ENCODE measurements at regions not wholly inside any gene's neighbourhood (a gene's known extent, or its start where the extent isn't known, plus 50 kb on each side); places are given as distances from the start of the nearest gene placed in this dataset.

- Histone ChIP-seq H3F3A (ENCODE audit: control insufficient read depth, insufficient read depth) (no peaks in the 10 kb centered on the region), H3K4me2 (ENCODE audit: low read length) (no peak overlapping the region), H3K4me3 (ENCODE audit: low read length) (no peak overlapping the region), H3K27ac (ENCODE audit: low read depth, low read length) (no peak overlapping the region), H3K27me3 (ENCODE audit: control insufficient read depth, low read length) (no peaks in the 10 kb centered on the region), H3K9me3 (ENCODE audit: control insufficient read depth, insufficient read depth, low read length) (no peaks in the 10 kb centered on the region), H3K36me3 (ENCODE audit: control insufficient read depth, low read length) (no peaks in the 10 kb centered on the region), H3K9me2 (replicated peaks; ENCODE audit: control insufficient read depth, low read length) (no peaks in the 10 kb centered on the region), H3K79me2 (ENCODE audit: control insufficient read depth, low read length) (no peaks in the 10 kb centered on the region), H3K4me1 (ENCODE audit: control insufficient read depth, low read length) (no peaks in the 10 kb centered on the region), H4K20me1 (ENCODE audit: control insufficient read depth, insufficient read depth, low read depth, low read length) (no peaks in the 10 kb centered on the region)
- no peak for TF ChIP-seq CTCF (IDR thresholded peaks at IDR 0.05; ENCODE audit: low read depth, low read length, poor library complexity, severe bottlenecking)
- TF ChIP-seq EZH2phosphoT487 (IDR thresholded peaks at IDR 0.05; ENCODE audit: borderline replicate concordance, low read length) = no peak
Observed at GRCh38 chr5:121424976-121425375, 426.7 kb upstream of the FTMT start.

- Histone ChIP-seq H3K79me2 (ENCODE audit: control insufficient read depth, low read length) (no peaks in the 10 kb centered on the region), H4K20me1 (ENCODE audit: control insufficient read depth, insufficient read depth, low read depth, low read length) (no peaks in the 10 kb centered on the region), H3K27me3 (ENCODE audit: control insufficient read depth, low read length) (no peaks in the 10 kb centered on the region), H3K4me1 (ENCODE audit: control insufficient read depth, low read length) (no peaks in the 10 kb centered on the region), H3F3A (ENCODE audit: control insufficient read depth, insufficient read depth) (no peaks in the 10 kb centered on the region), H3K4me2 (ENCODE audit: low read length) (no peak overlapping the region), H3K36me3 (ENCODE audit: control insufficient read depth, low read length) (no peaks in the 10 kb centered on the region), H3K9me2 (replicated peaks; ENCODE audit: control insufficient read depth, low read length) (no peaks in the 10 kb centered on the region), H3K4me3 (ENCODE audit: low read length) (no peak overlapping the region), H3K27ac (ENCODE audit: low read depth, low read length) (no peak overlapping the region), H3K9me3 (ENCODE audit: control insufficient read depth, insufficient read depth, low read length) (no peaks in the 10 kb centered on the region)
- TF ChIP-seq CTCF (IDR thresholded peaks at IDR 0.05; ENCODE audit: low read depth, low read length, poor library complexity, severe bottlenecking) (no peak), EZH2phosphoT487 (IDR thresholded peaks at IDR 0.05; ENCODE audit: borderline replicate concordance, low read length) (no peak)
Observed at GRCh38 chr5:121426153-121426552, 425.5 kb upstream of the FTMT start.

GRCh38 chr5:121429761-121430160 lies 421.9 kb upstream of the FTMT start:
- Histone ChIP-seq H3F3A (ENCODE audit: control insufficient read depth, insufficient read depth) (no peaks in the 10 kb centered on the region), H3K4me3 (ENCODE audit: low read length) (no peak overlapping the region), H3K27ac (ENCODE audit: low read depth, low read length) (no peak overlapping the region), H3K9me3 (ENCODE audit: control insufficient read depth, insufficient read depth, low read length) (no peaks in the 10 kb centered on the region), H4K20me1 (ENCODE audit: control insufficient read depth, insufficient read depth, low read depth, low read length) (no peaks in the 10 kb centered on the region), H3K36me3 (ENCODE audit: control insufficient read depth, low read length) (no peaks in the 10 kb centered on the region), H3K27me3 (ENCODE audit: control insufficient read depth, low read length) (no peaks in the 10 kb centered on the region), H3K4me2 (ENCODE audit: low read length) (no peak overlapping the region), H3K4me1 (ENCODE audit: control insufficient read depth, low read length) (no peaks in the 10 kb centered on the region), H3K79me2 (ENCODE audit: control insufficient read depth, low read length) (no peaks in the 10 kb centered on the region), H3K9me2 (replicated peaks; ENCODE audit: control insufficient read depth, low read length) (no peaks in the 10 kb centered on the region)
- TF ChIP-seq EZH2phosphoT487 (IDR thresholded peaks at IDR 0.05; ENCODE audit: borderline replicate concordance, low read length) = no peak
- no peak for TF ChIP-seq CTCF (IDR thresholded peaks at IDR 0.05; ENCODE audit: low read depth, low read length, poor library complexity, severe bottlenecking)

- no peaks in the 10 kb centered on the region for H3K79me2 ChIP-seq (ENCODE audit: control insufficient read depth, low read length)
- H3K4me2 ChIP-seq (ENCODE audit: low read length) = no peak overlapping the region
- no peaks in the 10 kb centered on the region for H3F3A ChIP-seq (ENCODE audit: control insufficient read depth, insufficient read depth)
- no peaks in the 10 kb centered on the region for H3K36me3 ChIP-seq (ENCODE audit: control insufficient read depth, low read length)
- no peak overlapping the region for H3K27ac ChIP-seq (ENCODE audit: low read depth, low read length)
- no peak overlapping the region for H3K4me3 ChIP-seq (ENCODE audit: low read length)
- no peaks in the 10 kb centered on the region for H3K27me3 ChIP-seq (ENCODE audit: control insufficient read depth, low read length)
- H3K9me2 ChIP-seq (replicated peaks; ENCODE audit: control insufficient read depth, low read length) = no peaks in the 10 kb centered on the region
- H3K9me3 ChIP-seq (ENCODE audit: control insufficient read depth, insufficient read depth, low read length) = no peaks in the 10 kb centered on the region
- TF ChIP-seq CTCF (IDR thresholded peaks at IDR 0.05; ENCODE audit: low read depth, low read length, poor library complexity, severe bottlenecking) = no peak
- no peak for TF ChIP-seq EZH2phosphoT487 (IDR thresholded peaks at IDR 0.05; ENCODE audit: borderline replicate concordance, low read length)
- no peaks in the 10 kb centered on the region for H4K20me1 ChIP-seq (ENCODE audit: control insufficient read depth, insufficient read depth, low read depth, low read length)
- no peaks in the 10 kb centered on the region for H3K4me1 ChIP-seq (ENCODE audit: control insufficient read depth, low read length)
Observed at GRCh38 chr5:121430538-121430937, 421.1 kb upstream of the FTMT start.
